GM19328 (cell line): ENCODE measurements at regions not wholly inside any gene's neighbourhood (a gene's known extent, or its start where the extent isn't known, plus 50 kb on each side); places are given as distances from the start of the nearest gene placed in this dataset.
"Not testable (repeated sequence)": the region's sequence is repeated elsewhere in the genome, so short reads cannot be mapped to it uniquely, and the experiment has no call there.

Source experiments
- ATAC-seq: cut with Tn5 transposase; IDR thresholded peaks from one replicate; pipeline ENCODE4 v1.9.1; 2021; ENCODE audit warnings: mild to moderate bottlenecking, moderate library complexity; ENCODE audit not compliant: unreplicated experiment

- ATAC-seq = peak; percentile 73
These were observed 88.0 kb upstream of the RPRML start for GRCh38 chr17:47066841-47067682.

- no peak for ATAC-seq
These were observed 87.0 kb upstream of the RPRML start for GRCh38 chr17:47066095-47066494.

- ATAC-seq = no peak
These were observed 85.6 kb upstream of the RPRML start for GRCh38 chr17:47064684-47065083.

GRCh38 chr17:47063475-47063874 is 84.4 kb upstream of the RPRML start:
- ATAC-seq = no peak

GRCh38 chr17:47062851-47063250 is 83.8 kb upstream of the RPRML start:
- ATAC-seq = not testable (repeated sequence)

- ATAC-seq = not testable (repeated sequence)
These were observed 81.0 kb upstream of the RPRML start for GRCh38 chr17:47060005-47060404.

GRCh38 chr17:47057830-47058229 is 78.8 kb upstream of the RPRML start:
- ATAC-seq = no peak

GRCh38 chr17:47057279-47057678 is 78.2 kb upstream of the RPRML start:
- not testable (repeated sequence) for ATAC-seq

- ATAC-seq = not testable (repeated sequence)
These were observed 77.6 kb upstream of the RPRML start for GRCh38 chr17:47056687-47057086.
